GM19468 (cell line): ENCODE measurements at regions not wholly inside any gene's neighbourhood (a gene's known extent, or its start where the extent isn't known, plus 50 kb on each side); places are given as distances from the start of the nearest gene placed in this dataset.
"Not testable (repeated sequence)": the region's sequence is repeated elsewhere in the genome, so short reads cannot be mapped to it uniquely, and the experiment has no call there.

Experiments used
- ATAC-seq: cut with Tn5 transposase; IDR thresholded peaks from one replicate; pipeline ENCODE4 v1.9.1; 2021; ENCODE audit warnings: mild to moderate bottlenecking, moderate library complexity, moderate number of reproducible peaks; ENCODE audit not compliant: unreplicated experiment; ENCODE audit errors: extremely low read depth

GRCh38 chr3:153631664-153632063 lies 469.6 kb downstream of the RAP2B start:
- no peak for ATAC-seq

GRCh38 chr3:153633407-153633806 lies 471.4 kb downstream of the RAP2B start:
- no peak for ATAC-seq

GRCh38 chr3:153634683-153635082 lies 472.7 kb downstream of the RAP2B start:
- ATAC-seq: no peak

GRCh38 chr3:153639631-153640030 lies 477.6 kb downstream of the RAP2B start:
- ATAC-seq: no peak

GRCh38 chr3:153640689-153641665 lies 479.0 kb downstream of the RAP2B start:
- no peak for ATAC-seq

GRCh38 chr3:153642576-153642975 lies 478.6 kb upstream of the ARHGEF26 start:
- not testable (repeated sequence) for ATAC-seq

GRCh38 chr3:153643471-153643870 lies 477.7 kb upstream of the ARHGEF26 start:
- ATAC-seq: not testable (repeated sequence)

GRCh38 chr3:153649286-153649839 lies 471.8 kb upstream of the ARHGEF26 start:
- no peak for ATAC-seq

- ATAC-seq: no peak
These were observed 469.1 kb upstream of the ARHGEF26 start for GRCh38 chr3:153652076-153652475.

- ATAC-seq: no peak
These were observed 464.1 kb upstream of the ARHGEF26 start for GRCh38 chr3:153657046-153657445.

- ATAC-seq: no peak
These were observed 463.7 kb upstream of the ARHGEF26 start for GRCh38 chr3:153657461-153657860.

GRCh38 chr3:153658136-153658535 lies 463.1 kb upstream of the ARHGEF26 start:
- ATAC-seq: no peak

GRCh38 chr3:153666991-153667740 lies 454.0 kb upstream of the ARHGEF26 start:
- no peak for ATAC-seq

- no peak for ATAC-seq
These were observed 451.7 kb upstream of the ARHGEF26 start for GRCh38 chr3:153669527-153669926.

- no peak for ATAC-seq
These were observed 450.6 kb upstream of the ARHGEF26 start for GRCh38 chr3:153670577-153670976.

- no peak for ATAC-seq
These were observed 447.3 kb upstream of the ARHGEF26 start for GRCh38 chr3:153673853-153674252.

GRCh38 chr3:153679714-153680113 lies 441.5 kb upstream of the ARHGEF26 start:
- no peak for ATAC-seq

GRCh38 chr3:153680526-153680925 lies 440.7 kb upstream of the ARHGEF26 start:
- ATAC-seq: no peak

GRCh38 chr3:153681057-153681456 lies 440.1 kb upstream of the ARHGEF26 start:
- no peak for ATAC-seq

GRCh38 chr3:153688301-153689120 lies 432.7 kb upstream of the ARHGEF26 start:
- no peak for ATAC-seq
